ENCODE measurements at regions not wholly inside any gene's neighbourhood (a gene's known extent, or its start where the extent isn't known, plus 50 kb on each side); places are given as distances from the start of the nearest gene placed in this dataset.
"Not testable (repeated sequence)": the region's sequence is repeated elsewhere in the genome, so short reads cannot be mapped to it uniquely, and the experiment has no call there.

DNA sequence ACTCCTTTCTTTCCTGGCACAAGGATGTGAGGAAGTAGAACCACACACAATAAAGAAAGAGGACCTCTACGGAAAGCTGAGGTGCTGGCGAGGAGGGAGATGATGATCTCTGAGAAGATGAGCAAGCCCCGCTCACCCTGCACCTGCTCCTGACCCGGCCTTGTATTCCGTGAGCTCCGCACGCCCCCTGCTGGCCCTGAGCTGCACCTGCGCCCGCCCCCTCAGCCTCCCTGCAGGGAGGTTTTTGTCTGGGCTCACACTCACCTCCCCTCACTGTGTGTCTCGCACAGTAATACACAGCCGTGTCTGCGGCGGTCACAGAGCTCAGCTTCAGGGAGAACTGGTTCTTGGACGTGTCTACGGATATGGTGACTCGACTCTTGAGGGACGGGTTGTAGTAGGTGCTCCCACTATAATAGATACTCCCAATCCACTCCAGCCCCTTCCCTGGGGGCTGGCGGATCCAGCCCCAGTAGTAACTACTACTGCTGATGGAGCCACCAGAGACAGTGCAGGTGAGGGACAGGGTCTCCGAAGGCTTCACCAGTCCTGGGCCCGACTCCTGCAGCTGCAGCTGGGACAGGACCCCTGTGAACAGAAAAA lies 895.1 kb downstream of the TMEM121 start:
- not testable (repeated sequence) for H3K4me3 ChIP-seq (ENCODE audit: low read depth, low read length); DNase-seq (ENCODE audit: low read depth)
- TF ChIP-seq, protein P1, sequence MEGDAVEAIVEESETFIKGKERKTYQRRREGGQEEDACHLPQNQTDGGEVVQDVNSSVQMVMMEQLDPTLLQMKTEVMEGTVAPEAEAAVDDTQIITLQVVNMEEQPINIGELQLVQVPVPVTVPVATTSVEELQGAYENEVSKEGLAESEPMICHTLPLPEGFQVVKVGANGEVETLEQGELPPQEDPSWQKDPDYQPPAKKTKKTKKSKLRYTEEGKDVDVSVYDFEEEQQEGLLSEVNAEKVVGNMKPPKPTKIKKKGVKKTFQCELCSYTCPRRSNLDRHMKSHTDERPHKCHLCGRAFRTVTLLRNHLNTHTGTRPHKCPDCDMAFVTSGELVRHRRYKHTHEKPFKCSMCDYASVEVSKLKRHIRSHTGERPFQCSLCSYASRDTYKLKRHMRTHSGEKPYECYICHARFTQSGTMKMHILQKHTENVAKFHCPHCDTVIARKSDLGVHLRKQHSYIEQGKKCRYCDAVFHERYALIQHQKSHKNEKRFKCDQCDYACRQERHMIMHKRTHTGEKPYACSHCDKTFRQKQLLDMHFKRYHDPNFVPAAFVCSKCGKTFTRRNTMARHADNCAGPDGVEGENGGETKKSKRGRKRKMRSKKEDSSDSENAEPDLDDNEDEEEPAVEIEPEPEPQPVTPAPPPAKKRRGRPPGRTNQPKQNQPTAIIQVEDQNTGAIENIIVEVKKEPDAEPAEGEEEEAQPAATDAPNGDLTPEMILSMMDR (conservative IDR thresholded peaks at IDR 0.05; ENCODE audit: low read depth, low read length), result peak; percentile 48

DNA sequence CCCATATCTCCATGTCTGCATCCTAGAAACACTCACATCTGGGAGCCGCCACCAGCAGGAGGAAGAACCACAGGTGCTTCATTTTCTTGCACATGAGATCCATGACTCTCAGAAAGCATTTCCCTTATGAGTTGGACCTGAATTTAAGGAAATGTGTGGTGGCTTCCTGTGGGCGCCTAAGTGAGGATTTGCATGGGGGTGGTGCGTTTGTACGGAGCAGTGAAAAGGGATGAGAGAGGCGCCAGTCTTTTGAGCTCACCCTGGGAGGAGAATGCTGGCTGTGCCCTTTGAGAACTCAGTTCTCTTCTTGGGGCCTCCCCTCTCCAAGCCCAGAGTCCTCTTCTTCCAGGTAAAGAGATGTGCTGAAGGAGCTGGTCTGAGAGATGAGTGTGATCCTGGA lies 895.7 kb downstream of the TMEM121 start:
- no peak overlapping the region for H3K4me3 ChIP-seq (ENCODE audit: low read depth, low read length)
- TF ChIP-seq, protein P1 (conservative IDR thresholded peaks at IDR 0.05; ENCODE audit: low read depth, low read length), result no peak
- no peak for DNase-seq (ENCODE audit: low read depth)

DNA sequence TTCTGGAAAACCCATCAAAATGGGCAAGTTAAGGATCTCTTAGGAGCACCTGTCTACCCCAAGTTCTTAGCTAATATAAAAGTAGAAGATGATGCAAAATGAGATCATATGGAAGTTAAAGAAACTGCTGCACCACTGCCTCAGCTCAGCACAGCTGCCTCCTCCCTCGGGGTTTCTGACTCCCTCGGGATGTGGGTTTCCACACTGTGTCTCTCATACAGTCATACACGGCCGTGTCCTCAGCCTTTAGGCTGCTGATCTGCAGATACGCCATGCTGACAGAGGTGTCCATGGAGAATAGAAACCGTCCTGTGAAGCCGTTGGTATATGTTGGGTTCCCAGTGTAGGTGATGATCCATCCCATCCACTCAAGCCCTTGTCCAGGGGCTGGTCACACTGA lies 898.8 kb downstream of the TMEM121 start:
- not testable (repeated sequence) for H3K4me3 ChIP-seq (ENCODE audit: low read depth, low read length); DNase-seq (ENCODE audit: low read depth)

DNA sequence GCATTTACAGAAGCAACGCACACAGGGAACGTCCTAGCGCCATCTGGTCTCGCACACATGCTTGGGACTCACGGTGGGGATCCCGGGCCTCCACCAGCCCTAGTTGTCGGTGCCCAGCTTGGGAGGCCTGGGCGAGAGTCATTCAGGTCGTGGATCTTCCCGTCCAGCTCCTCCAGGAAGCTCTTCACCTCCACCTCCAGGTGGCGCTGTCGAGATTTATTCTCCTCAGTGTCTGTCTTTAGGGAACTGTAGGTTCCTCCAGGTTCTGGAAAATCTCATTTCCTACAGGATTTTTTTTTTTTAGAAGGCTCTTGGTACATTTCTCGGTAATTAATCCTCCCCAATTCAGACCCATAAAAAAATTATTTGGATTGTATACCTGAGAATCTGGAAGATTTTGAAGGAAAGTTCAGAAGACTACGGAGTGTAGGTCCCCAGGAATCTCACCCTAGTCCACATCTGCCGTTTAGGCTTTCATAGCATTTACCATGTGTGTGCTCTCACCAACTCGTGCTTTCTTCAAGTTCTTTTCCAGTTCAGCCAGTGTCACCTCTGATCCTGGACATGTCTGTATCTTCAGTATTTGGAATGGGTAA lies 910.0 kb downstream of the TMEM121 start:
- DNase-seq (ENCODE audit: low read depth), result no peak
- H3K4me3 ChIP-seq (ENCODE audit: low read depth, low read length), result no peak overlapping the region

DNA sequence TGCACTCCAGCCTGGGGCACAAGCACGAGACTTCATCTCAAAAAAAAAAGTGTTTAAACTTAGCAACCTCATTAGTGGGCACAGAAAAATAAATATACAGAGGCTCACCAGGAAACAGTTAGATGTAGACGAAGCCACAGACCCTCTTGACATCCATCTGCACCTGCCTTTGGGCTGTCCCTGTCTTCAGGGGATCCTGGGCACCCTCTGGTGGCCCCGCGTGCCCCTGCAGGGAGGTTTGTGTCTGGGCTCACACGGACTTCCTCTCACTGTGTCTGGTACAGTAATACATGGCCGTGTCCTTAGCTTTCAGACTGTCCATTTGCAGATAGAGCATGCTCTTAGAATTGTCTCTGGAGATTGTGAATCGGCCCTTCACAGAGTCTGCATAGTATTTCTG lies 916.5 kb downstream of the TMEM121 start:
- TF ChIP-seq, protein P1 (conservative IDR thresholded peaks at IDR 0.05; ENCODE audit: low read depth, low read length), result no peak
- H3K4me3 ChIP-seq (ENCODE audit: low read depth, low read length), result no peak overlapping the region
- DNase-seq (ENCODE audit: low read depth), result no peak

More for the DNA sequence above, 910.0 kb downstream of the TMEM121 start:
- TF ChIP-seq, protein P1 (conservative IDR thresholded peaks at IDR 0.05; ENCODE audit: low read depth, low read length), result peak; percentile 51

DNA sequence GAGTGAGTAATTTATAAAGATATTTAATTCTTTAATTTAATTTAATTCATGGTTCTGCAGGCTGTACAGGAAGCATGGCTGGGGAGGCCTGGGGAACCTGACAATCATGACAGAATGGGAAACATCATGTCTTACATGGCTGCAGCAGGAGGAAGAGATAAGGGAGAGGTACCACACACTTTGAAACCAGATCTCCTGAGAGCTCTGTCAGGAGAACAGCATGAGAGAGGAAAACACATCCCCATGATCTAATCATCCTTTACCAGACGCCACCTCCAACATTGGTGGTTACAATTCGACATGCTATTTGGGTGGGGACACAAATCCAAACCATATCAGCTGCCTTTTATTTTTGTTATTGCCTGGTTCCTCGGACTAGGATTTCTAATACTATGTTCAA lies 928.6 kb downstream of the TMEM121 start:
- no peak for DNase-seq (ENCODE audit: low read depth)
- TF ChIP-seq, protein P1 (conservative IDR thresholded peaks at IDR 0.05; ENCODE audit: low read depth, low read length), result no peak
- no peak overlapping the region for H3K4me3 ChIP-seq (ENCODE audit: low read depth, low read length)

DNA sequence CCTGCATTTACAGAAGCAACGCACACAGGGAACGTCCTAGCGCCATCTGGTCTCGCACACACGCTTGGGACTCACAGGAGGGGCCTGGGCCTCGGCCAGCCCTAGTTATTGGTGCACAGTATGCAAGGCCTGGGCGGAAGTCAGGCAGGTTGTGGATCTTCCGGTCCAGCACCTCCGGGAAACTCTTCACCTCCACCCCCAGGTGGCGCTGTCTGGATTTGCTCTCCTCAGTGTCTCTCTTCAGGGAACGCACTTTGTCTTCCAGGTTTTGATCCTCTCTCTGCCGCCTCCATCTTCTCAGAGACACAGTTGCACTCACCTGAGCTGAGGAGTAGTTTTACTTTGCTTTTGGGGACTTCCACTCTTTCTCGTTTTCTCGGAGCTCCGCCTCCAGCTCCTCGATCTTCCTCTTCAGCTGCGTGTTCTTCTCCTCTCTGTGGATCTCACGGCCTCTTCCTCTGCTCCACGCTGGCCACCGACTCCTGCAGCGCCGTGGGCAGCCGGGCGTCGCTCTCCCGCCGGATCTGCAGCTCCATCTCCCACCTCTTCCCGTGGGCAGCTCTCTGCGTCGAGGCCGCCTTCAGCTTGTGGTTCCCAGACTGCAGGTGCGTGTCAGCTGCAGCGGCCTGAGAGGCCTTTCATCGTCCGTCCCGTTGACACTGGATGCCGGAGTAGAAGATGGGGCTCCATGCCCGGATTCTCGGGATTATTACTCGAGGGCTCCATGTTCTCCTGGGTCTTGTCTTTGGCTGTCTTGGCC lies 933.8 kb downstream of the TMEM121 start:
- TF ChIP-seq, protein P1 (conservative IDR thresholded peaks at IDR 0.05; ENCODE audit: low read depth, low read length), result peak; percentile 17
- no peak overlapping the region for H3K4me3 ChIP-seq (ENCODE audit: low read depth, low read length)
- DNase-seq (ENCODE audit: low read depth), result no peak
